ENCODE measurements at regions not wholly inside any gene's neighbourhood (a gene's known extent, or its start where the extent isn't known, plus 50 kb on each side); places are given as distances from the start of the nearest gene placed in this dataset.

- TF ChIP-seq CTCF (conservative IDR thresholded peaks at IDR 0.05 in 1 of 2, IDR thresholded peaks at IDR 0.05 in 1 of 2; ENCODE audit: low read depth in 1 of 2, low read length in 2 of 2) (no peak), EZH2 (IDR thresholded peaks at IDR 0.05; ENCODE audit: low read length, missing control alignments) (no peak)
Observed at GRCh38 chr3:68148447-68148846, 494.0 kb upstream of the SUCLG2 start.

GRCh38 chr3:68142441-68142840, 488.0 kb upstream of the SUCLG2 start:
- H3K4me3 ChIP-seq (replicated peaks in 1 of 4; ENCODE audit: control extremely low read depth in 1 of 4, insufficient read depth in 1 of 4, low read depth in 3 of 4, low read length in 4 of 4): no peak overlapping the region
- no peak overlapping the region for H2AFZ ChIP-seq (ENCODE audit: low read length)
- H4K20me1 ChIP-seq (ENCODE audit: control insufficient read depth, extremely low read depth, insufficient read depth, low read length): no peaks in the 10 kb centered on the region
- no peak overlapping the region for H3K4me2 ChIP-seq (ENCODE audit: extremely low read depth, insufficient read depth, low read length)
- no peak overlapping the region for H3K27ac ChIP-seq (ENCODE audit: insufficient read depth, low read length)
- no peak for TF ChIP-seq CTCF (conservative IDR thresholded peaks at IDR 0.05 in 1 of 2, IDR thresholded peaks at IDR 0.05 in 1 of 2; ENCODE audit: low read depth in 1 of 2, low read length in 2 of 2)
- no peak for TF ChIP-seq EZH2 (IDR thresholded peaks at IDR 0.05; ENCODE audit: low read length, missing control alignments)
- H3K27me3 ChIP-seq (ENCODE audit: control insufficient read depth, insufficient read depth, low read length): no peaks in the 10 kb centered on the region
- no peak for DNase-seq (ENCODE audit: low read depth in 2 of 2)
- H3K4me1 ChIP-seq (ENCODE audit: control insufficient read depth, extremely low read depth, insufficient read depth, low read length): no peaks in the 10 kb centered on the region
- no peaks in the 10 kb centered on the region for H3K36me3 ChIP-seq (ENCODE audit: control insufficient read depth, insufficient read depth, low read length)
- H3K9ac ChIP-seq (ENCODE audit: insufficient read depth, low read length): no peak overlapping the region
- no peaks in the 10 kb centered on the region for H3K9me3 ChIP-seq (ENCODE audit: control insufficient read depth, insufficient read depth, low read depth, low read length)
- no peaks in the 10 kb centered on the region for H3K79me2 ChIP-seq (ENCODE audit: control insufficient read depth, insufficient read depth, low read length)

More at GRCh38 chr3:68148447-68148846, 494.0 kb upstream of the SUCLG2 start:
- Histone ChIP-seq H3K27me3 (ENCODE audit: control insufficient read depth, insufficient read depth, low read length) (no peaks in the 10 kb centered on the region), H3K4me1 (ENCODE audit: control insufficient read depth, extremely low read depth, insufficient read depth, low read length) (no peaks in the 10 kb centered on the region), H3K9me3 (ENCODE audit: control insufficient read depth, insufficient read depth, low read depth, low read length) (no peaks in the 10 kb centered on the region), H2AFZ (ENCODE audit: low read length) (no peak overlapping the region), H3K4me3 (replicated peaks in 1 of 4; ENCODE audit: control extremely low read depth in 1 of 4, insufficient read depth in 1 of 4, low read depth in 3 of 4, low read length in 4 of 4) (no peak overlapping the region), H3K4me2 (ENCODE audit: extremely low read depth, insufficient read depth, low read length) (no peak overlapping the region), H3K36me3 (ENCODE audit: control insufficient read depth, insufficient read depth, low read length) (no peaks in the 10 kb centered on the region), H4K20me1 (ENCODE audit: control insufficient read depth, extremely low read depth, insufficient read depth, low read length) (no peaks in the 10 kb centered on the region), H3K27ac (ENCODE audit: insufficient read depth, low read length) (no peak overlapping the region), H3K79me2 (ENCODE audit: control insufficient read depth, insufficient read depth, low read length) (no peaks in the 10 kb centered on the region), H3K9ac (ENCODE audit: insufficient read depth, low read length) (no peak overlapping the region)
- DNase-seq (ENCODE audit: low read depth in 2 of 2): no peak

- H3K79me2 ChIP-seq (ENCODE audit: control insufficient read depth, insufficient read depth, low read length): no peaks in the 10 kb centered on the region
- H3K27ac ChIP-seq (ENCODE audit: insufficient read depth, low read length): no peak overlapping the region
- no peaks in the 10 kb centered on the region for H4K20me1 ChIP-seq (ENCODE audit: control insufficient read depth, extremely low read depth, insufficient read depth, low read length)
- no peaks in the 10 kb centered on the region for H3K27me3 ChIP-seq (ENCODE audit: control insufficient read depth, insufficient read depth, low read length)
- no peak for DNase-seq (ENCODE audit: low read depth in 2 of 2)
- H3K36me3 ChIP-seq (ENCODE audit: control insufficient read depth, insufficient read depth, low read length): no peaks in the 10 kb centered on the region
- no peak for TF ChIP-seq CTCF (conservative IDR thresholded peaks at IDR 0.05 in 1 of 2, IDR thresholded peaks at IDR 0.05 in 1 of 2; ENCODE audit: low read depth in 1 of 2, low read length in 2 of 2)
- no peak for TF ChIP-seq EZH2 (IDR thresholded peaks at IDR 0.05; ENCODE audit: low read length, missing control alignments)
- no peaks in the 10 kb centered on the region for H3K4me1 ChIP-seq (ENCODE audit: control insufficient read depth, extremely low read depth, insufficient read depth, low read length)
- no peak overlapping the region for H2AFZ ChIP-seq (ENCODE audit: low read length)
- H3K4me3 ChIP-seq (replicated peaks in 1 of 4; ENCODE audit: control extremely low read depth in 1 of 4, insufficient read depth in 1 of 4, low read depth in 3 of 4, low read length in 4 of 4): no peak overlapping the region
- no peak overlapping the region for H3K9ac ChIP-seq (ENCODE audit: insufficient read depth, low read length)
- no peaks in the 10 kb centered on the region for H3K9me3 ChIP-seq (ENCODE audit: control insufficient read depth, insufficient read depth, low read depth, low read length)
- H3K4me2 ChIP-seq (ENCODE audit: extremely low read depth, insufficient read depth, low read length): no peak overlapping the region
Observed at GRCh38 chr3:68139897-68140296, 485.5 kb upstream of the SUCLG2 start.
